ENCODE measurements at regions not wholly inside any gene's neighbourhood (a gene's known extent, or its start where the extent isn't known, plus 50 kb on each side); places are given as distances from the start of the nearest gene placed in this dataset.
"Not testable (repeated sequence)": the region's sequence is repeated elsewhere in the genome, so short reads cannot be mapped to it uniquely, and the experiment has no call there.

GRCh38 chr9:31394015-31394473, 990.4 kb upstream of the ACO1 start:
- Histone ChIP-seq H3K9ac (ENCODE audit: low read depth in 2 of 2, low read length in 2 of 2) (no peak overlapping the region), H3K4me1 (no peaks in the 10 kb centered on the region), H3K9me3 (no peaks in the 10 kb centered on the region), H3K4me3 (no peak overlapping the region), H3K36me3 (no peaks in the 10 kb centered on the region), H3K27me3 (no peaks in the 10 kb centered on the region), H3K27ac (no peak overlapping the region)
- no peak for DNase-seq
- intact Hi-C loops (cut with DNase I), result no loop called here
- no peak for TF ChIP-seq CTCF (IDR thresholded peaks at IDR 0.05)

GRCh38 chr9:31412081-31412480, 972.4 kb upstream of the ACO1 start:
- no peaks in the 10 kb centered on the region for H3K27me3 ChIP-seq
- no peak overlapping the region for H3K27ac ChIP-seq
- H3K9me3 ChIP-seq, result no peaks in the 10 kb centered on the region
- no peak overlapping the region for H3K4me3 ChIP-seq
- TF ChIP-seq CTCF (IDR thresholded peaks at IDR 0.05), result no peak
- no peaks in the 10 kb centered on the region for H3K36me3 ChIP-seq
- no peak overlapping the region for H3K9ac ChIP-seq (ENCODE audit: low read depth in 2 of 2, low read length in 2 of 2)
- no peak for DNase-seq
- intact Hi-C loops (cut with DNase I), result no loop called here
- H3K4me1 ChIP-seq, result no peaks in the 10 kb centered on the region

- no peaks in the 10 kb centered on the region for H3K27me3 ChIP-seq
- no peak for DNase-seq
Measured at GRCh38 chr9:31415164-31415563, 969.3 kb upstream of the ACO1 start.

GRCh38 chr9:31418419-31418818, 966.0 kb upstream of the ACO1 start:
- H3K27ac ChIP-seq, result no peak overlapping the region
- no peak for DNase-seq
- no peak for TF ChIP-seq CTCF (IDR thresholded peaks at IDR 0.05)
- H3K36me3 ChIP-seq, result no peaks in the 10 kb centered on the region
- no peaks in the 10 kb centered on the region for H3K4me1 ChIP-seq
- no peaks in the 10 kb centered on the region for H3K27me3 ChIP-seq
- H3K4me3 ChIP-seq, result no peak overlapping the region
- no peaks in the 10 kb centered on the region for H3K9me3 ChIP-seq
- intact Hi-C loops (cut with DNase I), result no loop called here
- H3K9ac ChIP-seq (ENCODE audit: low read depth in 2 of 2, low read length in 2 of 2), result no peak overlapping the region

More at GRCh38 chr9:31415164-31415563, 969.3 kb upstream of the ACO1 start:
- TF ChIP-seq CTCF (IDR thresholded peaks at IDR 0.05), result no peak
- H3K9ac ChIP-seq (ENCODE audit: low read depth in 2 of 2, low read length in 2 of 2), result no peak overlapping the region
- no peaks in the 10 kb centered on the region for H3K4me1 ChIP-seq
- intact Hi-C loops (cut with DNase I), result no loop called here
- H3K9me3 ChIP-seq, result no peaks in the 10 kb centered on the region
- H3K27ac ChIP-seq, result no peak overlapping the region
- H3K36me3 ChIP-seq, result no peaks in the 10 kb centered on the region
- no peak overlapping the region for H3K4me3 ChIP-seq

GRCh38 chr9:31443630-31444457, 940.6 kb upstream of the ACO1 start:
- H3K27ac ChIP-seq, result peak overlapping the region; percentile 31
- H3K4me1 ChIP-seq; H3K36me3 ChIP-seq; H3K4me3 ChIP-seq; H3K9me3 ChIP-seq; intact Hi-C loops (cut with DNase I); H3K9ac ChIP-seq (ENCODE audit: low read depth in 2 of 2, low read length in 2 of 2); H3K27me3 ChIP-seq: not testable (repeated sequence)
- peak; percentile 25 for DNase-seq

- Histone ChIP-seq H3K9ac (ENCODE audit: low read depth in 2 of 2, low read length in 2 of 2) (no peak overlapping the region), H3K27me3 (no peaks in the 10 kb centered on the region), H3K36me3 (no peaks in the 10 kb centered on the region), H3K9me3 (no peaks in the 10 kb centered on the region), H3K4me3 (no peak overlapping the region), H3K27ac (no peak overlapping the region), H3K4me1 (no peaks in the 10 kb centered on the region)
- TF ChIP-seq CTCF (IDR thresholded peaks at IDR 0.05), result no peak
- intact Hi-C loops (cut with DNase I), result no loop called here
- no peak for DNase-seq
Measured at GRCh38 chr9:31445357-31445756, 939.1 kb upstream of the ACO1 start.
